ENCODE measurements at regions not wholly inside any gene's neighbourhood (a gene's known extent, or its start where the extent isn't known, plus 50 kb on each side); places are given as distances from the start of the nearest gene placed in this dataset.

- DNase-seq (ENCODE audit: extremely low spot score) = no peak
- ChIA-PET POLR2A (no interaction called here), CTCF (no interaction called here)
- no peak for TF ChIP-seq CTCF (IDR thresholded peaks at IDR 0.05; ENCODE audit: control extremely low read depth, extremely low read depth, low read depth, missing control alignments)
Measured at GRCh38 chr13:84129966-84130365, 247.7 kb upstream of the SLITRK1 start.

DNA sequence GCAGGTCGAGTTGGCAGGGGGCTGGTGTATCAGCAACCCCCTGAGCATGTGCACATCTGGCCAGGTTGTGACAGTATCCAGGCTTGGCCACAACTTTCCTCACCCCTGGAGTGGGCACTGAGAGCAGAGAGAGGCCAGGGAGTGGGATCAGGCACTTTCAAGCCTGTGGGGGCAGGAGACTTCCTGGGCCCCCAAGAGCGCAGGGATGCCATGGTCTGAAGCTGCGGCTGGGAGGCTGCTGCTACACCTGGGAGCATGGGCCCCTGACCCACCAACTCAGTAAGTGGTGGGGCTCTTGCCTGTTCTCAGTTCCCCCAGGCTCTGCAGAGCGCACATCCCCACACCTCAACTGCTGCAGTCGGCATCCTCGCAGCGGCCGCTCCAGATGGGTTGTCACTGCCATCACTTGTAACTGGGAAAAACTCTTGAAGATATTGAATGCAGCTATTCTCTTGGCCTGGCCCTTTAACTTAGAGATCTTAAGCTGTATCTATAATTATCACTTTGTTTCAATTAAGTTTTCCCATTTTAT, 245.4 kb upstream of the SLITRK1 start:
- no peak for DNase-seq (ENCODE audit: extremely low spot score)
- CTCF ChIA-PET = no interaction called here
- TF ChIP-seq CTCF (IDR thresholded peaks at IDR 0.05; ENCODE audit: control extremely low read depth, extremely low read depth, low read depth, missing control alignments) = no peak
- POLR2A ChIA-PET = no interaction called here

GRCh38 chr13:84126671-84127171, 244.4 kb upstream of the SLITRK1 start:
- no peak for DNase-seq (ENCODE audit: extremely low spot score)
- TF ChIP-seq CTCF (IDR thresholded peaks at IDR 0.05; ENCODE audit: control extremely low read depth, extremely low read depth, low read depth, missing control alignments) = no peak
- POLR2A ChIA-PET = no interaction called here
- CTCF ChIA-PET = no interaction called here

DNA sequence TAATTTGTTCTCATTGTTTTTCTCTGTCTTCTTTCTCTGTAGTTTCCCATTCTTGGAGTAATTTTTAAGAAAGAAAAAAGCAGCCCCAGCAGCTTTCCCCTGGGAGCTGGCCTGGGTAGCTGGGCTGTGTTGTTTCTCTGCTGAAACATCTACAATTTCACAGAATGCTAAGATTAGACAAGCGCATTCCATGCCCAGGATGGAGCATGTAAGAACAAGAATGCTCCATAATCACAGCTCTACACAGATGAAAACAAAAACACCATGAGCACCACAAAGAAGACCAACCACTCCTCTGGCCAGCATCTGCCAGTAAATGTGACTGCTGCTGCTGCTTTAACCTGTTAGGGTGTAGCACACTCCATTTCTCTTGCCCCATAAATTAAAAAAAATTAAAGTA, 239.2 kb upstream of the SLITRK1 start:
- POLR2A ChIA-PET = no interaction called here
- CTCF ChIA-PET = no interaction called here
- TF ChIP-seq CTCF (IDR thresholded peaks at IDR 0.05; ENCODE audit: control extremely low read depth, extremely low read depth, low read depth, missing control alignments) = no peak
- DNase-seq (ENCODE audit: extremely low spot score) = no peak

DNA sequence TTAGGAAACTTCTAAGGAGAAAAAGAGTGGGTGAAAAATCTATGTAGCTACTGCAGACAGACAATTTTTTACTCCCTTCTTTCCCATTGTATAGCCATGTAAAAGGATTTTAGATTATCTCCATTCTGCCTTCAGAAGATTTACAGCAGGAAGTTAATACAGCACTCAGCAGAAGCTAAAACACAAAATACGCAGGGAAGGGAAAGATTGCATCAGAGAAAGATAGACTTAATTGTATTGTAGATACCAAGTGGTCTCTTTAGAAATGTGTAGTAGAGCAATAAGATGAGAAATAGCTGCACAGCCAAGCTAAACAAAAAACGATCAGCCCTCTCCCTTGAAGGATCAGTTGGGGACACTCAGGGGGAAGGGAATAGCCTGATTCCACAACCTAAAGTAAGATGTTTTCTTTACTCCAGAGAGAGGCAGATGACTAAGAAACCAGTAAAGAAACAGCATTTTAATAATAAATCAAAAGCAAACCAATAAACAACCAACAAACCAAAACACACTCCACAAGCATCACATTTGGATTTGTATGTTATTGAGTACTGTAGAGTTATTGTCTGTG, 236.7 kb upstream of the SLITRK1 start:
- ChIA-PET POLR2A (no interaction called here), CTCF (no interaction called here)
- no peak for DNase-seq (ENCODE audit: extremely low spot score)
- TF ChIP-seq CTCF (IDR thresholded peaks at IDR 0.05; ENCODE audit: control extremely low read depth, extremely low read depth, low read depth, missing control alignments) = no peak

- no peak for DNase-seq (ENCODE audit: extremely low spot score)
- ChIA-PET POLR2A (no interaction called here), CTCF (interaction anchor here (1.0 to 1.2 kb wide), 3 partner anchors 9 to 94 kb away, joined by 3 read pairs; no protein-coding TSS in a partner anchor)
- TF ChIP-seq CTCF (IDR thresholded peaks at IDR 0.05; ENCODE audit: control extremely low read depth, extremely low read depth, low read depth, missing control alignments) = no peak
Measured at GRCh38 chr13:84098273-84098672, 216.0 kb upstream of the SLITRK1 start.

Measured in GM10248 (cell line).